ENCODE measurements at regions not wholly inside any gene's neighbourhood (a gene's known extent, or its start where the extent isn't known, plus 50 kb on each side); places are given as distances from the start of the nearest gene placed in this dataset.

DNA sequence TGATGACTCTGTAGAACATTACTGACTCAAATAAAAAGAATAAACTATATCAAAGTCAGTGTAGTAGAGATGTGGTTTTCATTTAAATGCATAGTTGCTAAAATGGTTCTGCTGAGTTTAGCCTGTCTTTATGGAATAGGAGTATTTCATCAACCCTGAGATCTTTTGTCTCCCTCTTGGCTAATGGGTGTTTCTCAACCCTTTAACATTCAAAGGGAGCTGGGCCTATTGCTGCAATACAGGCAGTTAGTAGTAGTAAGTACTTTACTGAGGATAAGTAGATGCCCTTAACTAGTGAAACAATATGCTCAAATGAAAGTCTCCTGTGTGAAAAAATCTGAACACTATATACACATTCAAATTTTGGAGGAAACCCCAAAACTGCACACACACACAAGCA lies 184.7 kb upstream of the TTC14 start:
- Histone ChIP-seq H3K4me3 (no peak overlapping the region), H3K27me3 (no peaks in the 10 kb centered on the region), H3K9me3 (no peaks in the 10 kb centered on the region), H3K36me3 (no peaks in the 10 kb centered on the region), H3K4me1 (no peaks in the 10 kb centered on the region), H3K27ac (no peak overlapping the region)
- intact Hi-C loops (cut with DNase I; ENCODE audit: low total_unique reads): no loop called here
- in situ Hi-C loops (cut with MboI; ENCODE audit: low pct_ligation_motif_present in 1 of 4, low pct_unique_long_range_greater_than_20kb in 1 of 4, low sequenced_read_pairs in 3 of 4): no loop called here
- TF ChIP-seq, protein P1, sequence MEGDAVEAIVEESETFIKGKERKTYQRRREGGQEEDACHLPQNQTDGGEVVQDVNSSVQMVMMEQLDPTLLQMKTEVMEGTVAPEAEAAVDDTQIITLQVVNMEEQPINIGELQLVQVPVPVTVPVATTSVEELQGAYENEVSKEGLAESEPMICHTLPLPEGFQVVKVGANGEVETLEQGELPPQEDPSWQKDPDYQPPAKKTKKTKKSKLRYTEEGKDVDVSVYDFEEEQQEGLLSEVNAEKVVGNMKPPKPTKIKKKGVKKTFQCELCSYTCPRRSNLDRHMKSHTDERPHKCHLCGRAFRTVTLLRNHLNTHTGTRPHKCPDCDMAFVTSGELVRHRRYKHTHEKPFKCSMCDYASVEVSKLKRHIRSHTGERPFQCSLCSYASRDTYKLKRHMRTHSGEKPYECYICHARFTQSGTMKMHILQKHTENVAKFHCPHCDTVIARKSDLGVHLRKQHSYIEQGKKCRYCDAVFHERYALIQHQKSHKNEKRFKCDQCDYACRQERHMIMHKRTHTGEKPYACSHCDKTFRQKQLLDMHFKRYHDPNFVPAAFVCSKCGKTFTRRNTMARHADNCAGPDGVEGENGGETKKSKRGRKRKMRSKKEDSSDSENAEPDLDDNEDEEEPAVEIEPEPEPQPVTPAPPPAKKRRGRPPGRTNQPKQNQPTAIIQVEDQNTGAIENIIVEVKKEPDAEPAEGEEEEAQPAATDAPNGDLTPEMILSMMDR (IDR thresholded peaks at IDR 0.05): no peak
- TF ChIP-seq POLR2A (IDR thresholded peaks at IDR 0.05): no peak
- no peak for TF ChIP-seq EP300 (IDR thresholded peaks at IDR 0.05; ENCODE audit: low read depth)
- TF ChIP-seq POLR2AphosphoS5 (IDR thresholded peaks at IDR 0.05): no peak
- DNase-seq: no peak

DNA sequence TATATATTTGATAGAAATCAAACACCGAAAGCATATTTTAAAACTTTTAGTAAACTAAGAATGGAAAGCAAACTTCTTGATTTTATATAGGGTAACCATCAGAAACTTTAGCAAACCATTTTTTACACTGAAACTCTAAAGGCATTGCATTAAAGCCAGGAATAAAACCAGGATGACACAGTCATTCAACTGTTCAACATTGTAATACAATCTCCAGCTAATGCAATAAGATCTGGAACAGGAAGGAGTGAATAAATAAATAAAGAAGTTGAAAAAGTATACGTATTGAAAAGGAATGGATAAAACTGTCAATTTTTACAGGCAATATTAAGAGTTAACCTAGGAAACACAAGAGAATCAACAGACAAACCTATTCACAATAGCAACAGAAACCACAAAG lies 181.9 kb upstream of the TTC14 start:
- Histone ChIP-seq H3K36me3 (no peaks in the 10 kb centered on the region), H3K4me3 (no peak overlapping the region), H3K9me3 (no peaks in the 10 kb centered on the region), H3K27me3 (no peaks in the 10 kb centered on the region), H3K4me1 (no peaks in the 10 kb centered on the region), H3K27ac (no peak overlapping the region)
- intact Hi-C loops (cut with DNase I; ENCODE audit: low total_unique reads) (no loop called here), in situ Hi-C loops (cut with MboI; ENCODE audit: low pct_ligation_motif_present in 1 of 4, low pct_unique_long_range_greater_than_20kb in 1 of 4, low sequenced_read_pairs in 3 of 4) (no loop called here)
- no peak for DNase-seq
- TF ChIP-seq POLR2A (IDR thresholded peaks at IDR 0.05) (no peak), POLR2AphosphoS5 (IDR thresholded peaks at IDR 0.05) (no peak), EP300 (IDR thresholded peaks at IDR 0.05; ENCODE audit: low read depth) (no peak)
- TF ChIP-seq, protein P1 (IDR thresholded peaks at IDR 0.05): no peak
- WGBS, 2 donors (ENCODE audit: low coverage in 1 of 2): 84 to 88% methylated on average over 2 of the region's 2 CpGs

GRCh38 chr3:180420804-180421203 lies 181.2 kb upstream of the TTC14 start:
- TF ChIP-seq POLR2AphosphoS5 (IDR thresholded peaks at IDR 0.05): no peak
- TF ChIP-seq EP300 (IDR thresholded peaks at IDR 0.05; ENCODE audit: low read depth): no peak
- TF ChIP-seq POLR2A (IDR thresholded peaks at IDR 0.05): no peak
- TF ChIP-seq, protein P1 (IDR thresholded peaks at IDR 0.05): no peak
- no peaks in the 10 kb centered on the region for H3K4me1 ChIP-seq
- no peaks in the 10 kb centered on the region for H3K9me3 ChIP-seq
- no peak for DNase-seq
- H3K27ac ChIP-seq: no peak overlapping the region
- intact Hi-C loops (cut with DNase I; ENCODE audit: low total_unique reads) (no loop called here), in situ Hi-C loops (cut with MboI; ENCODE audit: low pct_ligation_motif_present in 1 of 4, low pct_unique_long_range_greater_than_20kb in 1 of 4, low sequenced_read_pairs in 3 of 4) (no loop called here)
- H3K27me3 ChIP-seq: no peaks in the 10 kb centered on the region
- H3K4me3 ChIP-seq: no peak overlapping the region
- WGBS, 2 donors (ENCODE audit: low coverage in 1 of 2): 67 to 72% methylated on average over 2 of the region's 2 CpGs
- no peaks in the 10 kb centered on the region for H3K36me3 ChIP-seq

- intact Hi-C loops (cut with DNase I; ENCODE audit: low total_unique reads): no loop called here
- TF ChIP-seq EP300 (IDR thresholded peaks at IDR 0.05; ENCODE audit: low read depth) (no peak), POLR2A (IDR thresholded peaks at IDR 0.05) (no peak), POLR2AphosphoS5 (IDR thresholded peaks at IDR 0.05) (no peak)
- TF ChIP-seq, protein P1 (IDR thresholded peaks at IDR 0.05): no peak
- DNase-seq: no peak
- 24 to 57% methylated on average over 2 of the region's 2 CpGs for WGBS, 2 donors (ENCODE audit: low coverage in 1 of 2)
- H3K36me3 ChIP-seq: no peaks in the 10 kb centered on the region
- no peaks in the 10 kb centered on the region for H3K27me3 ChIP-seq
- in situ Hi-C loops (cut with MboI; ENCODE audit: low pct_ligation_motif_present in 1 of 4, low pct_unique_long_range_greater_than_20kb in 1 of 4, low sequenced_read_pairs in 3 of 4): no loop called here
- no peaks in the 10 kb centered on the region for H3K9me3 ChIP-seq
- H3K4me1 ChIP-seq: no peaks in the 10 kb centered on the region
- H3K4me3 ChIP-seq: no peak overlapping the region
- H3K27ac ChIP-seq: no peak overlapping the region
Measured at GRCh38 chr3:180421221-180421620, 180.7 kb upstream of the TTC14 start.
